ENCODE measurements at regions not wholly inside any gene's neighbourhood (a gene's known extent, or its start where the extent isn't known, plus 50 kb on each side); places are given as distances from the start of the nearest gene placed in this dataset.
A peak's percentile ranks its signal among the peaks of the same experiment; 100 is the strongest.

- TF ChIP-seq E2F5 (CRISPR knock-in tag; IDR thresholded peaks at IDR 0.05) (no peak), ZNF140 (CRISPR knock-in tag; IDR thresholded peaks at IDR 0.05) (no peak)
These were observed 56.4 kb upstream of the POU1F1 start (continued) for GRCh38 chr3:87332789-87333188.

- in situ Hi-C loops (cut with MboI), result no loop called here
- H3K4me2 ChIP-seq (ENCODE audit: insufficient read depth, low read length), result no peak overlapping the region
- ATAC-seq (no peak), FAIRE-seq (no peak), DNase-seq (ENCODE audit: extremely low read depth in 1 of 4, low spot score in 3 of 4) (no peak)
- H3K27me3 ChIP-seq (ENCODE audit: control insufficient read depth in 2 of 2, insufficient read depth in 2 of 2, low read length in 2 of 2), result no peaks in the 10 kb centered on the region
- no peaks in the 10 kb centered on the region for H3K9me1 ChIP-seq (ENCODE audit: control insufficient read depth, insufficient read depth, low read length)
- H3K27ac ChIP-seq (ENCODE audit: extremely low read depth, low read depth, low read length), result no peak overlapping the region
- CTCF ChIA-PET (ENCODE audit: low intra/inter-chr PET ratio), result no interaction called here
- intact Hi-C loops (cut with micrococcal nuclease), result no loop called here
- H3K4me1 ChIP-seq (replicated peaks in 1 of 2; ENCODE audit: control insufficient read depth in 2 of 2, insufficient read depth in 2 of 2, low read length in 2 of 2), result no peaks in the 10 kb centered on the region; a peak in 1 of 5 replicates
- no TSS peak for BruUV-seq (replicated peaks)
- H4K20me1 ChIP-seq (replicated peaks; ENCODE audit: control insufficient read depth, insufficient read depth, low read length), result no peaks in the 10 kb centered on the region
- H3K9me3 ChIP-seq (replicated peaks; ENCODE audit: control insufficient read depth, insufficient read depth, low read depth, low read length), result no peaks in the 10 kb centered on the region
- H3K79me2 ChIP-seq (ENCODE audit: control insufficient read depth, insufficient read depth, low read length), result no peaks in the 10 kb centered on the region
- H3K4me3 ChIP-seq, result no peak overlapping the region
- no peaks in the 10 kb centered on the region for H3K36me3 ChIP-seq (ENCODE audit: control insufficient read depth, insufficient read depth, low read length)
- H2AFZ ChIP-seq (ENCODE audit: low read depth, low read length), result no peak overlapping the region
- POLR2A ChIA-PET, result no interaction called here
- 11% methylated on average over 1 of the region's 1 CpG for WGBS (ENCODE audit: insufficient coverage, low coverage, missing lambda C conversion rate)
- H3K9ac ChIP-seq (ENCODE audit: insufficient read depth in 1 of 2, low read depth in 2 of 2, low read length in 2 of 2), result no peak overlapping the region
- TF ChIP-seq GMEB1 (CRISPR knock-in tag; IDR thresholded peaks at IDR 0.05) (no peak), SMAD4 (CRISPR knock-in tag; conservative IDR thresholded peaks at IDR 0.05) (no peak), NCOR1 (IDR thresholded peaks at IDR 0.05) (no peak), GABPB1 (CRISPR knock-in tag; IDR thresholded peaks at IDR 0.05) (no peak), DNMT1 (IDR thresholded peaks at IDR 0.05) (no peak), TFE3 (CRISPR knock-in tag; IDR thresholded peaks at IDR 0.05) (no peak), ZNF41 (CRISPR knock-in tag; conservative IDR thresholded peaks at IDR 0.05) (no peak), HOMEZ (CRISPR knock-in tag; IDR thresholded peaks at IDR 0.05) (no peak), EP300 (IDR thresholded peaks at IDR 0.05; ENCODE audit: low read length) (no peak), BCL6 (CRISPR knock-in tag; IDR thresholded peaks at IDR 0.05) (no peak), DACH1 (IDR thresholded peaks at IDR 0.05; ENCODE audit: partially characterized antibody) (no peak), MAFG (tag; conservative IDR thresholded peaks at IDR 0.05) (peak; percentile 73), ZNF316 (IDR thresholded peaks at IDR 0.05) (peak; percentile 89), PHF20 (IDR thresholded peaks at IDR 0.05; ENCODE audit: partially characterized antibody) (no peak), U2AF1 (optimal IDR thresholded peaks at IDR 0.05; ENCODE audit: low read depth, low read length) (no peak), RCOR1 (IDR thresholded peaks at IDR 0.05; ENCODE audit: borderline replicate concordance in 1 of 2, low read depth in 2 of 2, low read length in 2 of 2) (no peak), ZBTB17 (CRISPR knock-in tag; IDR thresholded peaks at IDR 0.05) (no peak), SREBF1 (IDR thresholded peaks at IDR 0.05; ENCODE audit: borderline replicate concordance, low read depth, low read length) (no peak)
These were observed 52.7 kb upstream of the POU1F1 start for GRCh38 chr3:87329065-87329464.
